Left ventricle myocardium inferior (tissue), 1 donor: ENCODE measurements at regions not wholly inside any gene's neighbourhood (a gene's known extent, or its start where the extent isn't known, plus 50 kb on each side); places are given as distances from the start of the nearest gene placed in this dataset.

Experiments used
- DNase-seq: peaks from one replicate; pipeline ENCODE4 v3.0.0-alpha.2; 2020
- H3K27ac ChIP-seq: fragments of 200-600 bp; replicated peaks from 2 replicates; pipeline ENCODE4 v1.8.0; 2021
- H3K27me3 ChIP-seq: fragments of 200-600 bp; 2 replicates; pipeline ENCODE4 v1.8.0; 2021; ENCODE audit warnings: low read depth
- H3K36me3 ChIP-seq: fragments of 200-600 bp; 2 replicates; pipeline ENCODE4 v1.8.0; 2021
- H3K4me1 ChIP-seq: fragments of 200-600 bp; 2 replicates; pipeline ENCODE4 v1.8.0; 2021
- H3K4me3 ChIP-seq: fragments of 200-600 bp; 2 replicates; pipeline ENCODE4 v1.8.0; 2021; ENCODE audit warnings: mild to moderate bottlenecking, moderate library complexity
- H3K9me3 ChIP-seq: fragments of 200-600 bp; replicated peaks from 2 replicates; pipeline ENCODE4 v1.8.0; 2021
- CTCF ChIP-seq: fragments of 200-600 bp; IDR thresholded peaks from 2 replicates; pipeline ENCODE4 v1.8.0; 2021; ENCODE audit warnings: antibody characterized with exemption, mild to moderate bottlenecking, borderline replicate concordance
- intact Hi-C: fragments of 100-400 bp; cut with micrococcal nuclease; formaldehyde crosslinking; loops from one replicate; pipeline ENCODE4 v1.11.0; 2022
- donor health status: DM: no; HTN: yes; CAD: no; lungs with severe emphysema.

- H3K36me3 ChIP-seq: no peaks in the 10 kb centered on the region
- intact Hi-C loops: loop anchor here (10.0 kb wide), 1 partner anchor 268 kb away; no protein-coding TSS in a partner anchor
- peaks cover 15% of the 10 kb centered on the region for H3K9me3 ChIP-seq
- TF ChIP-seq CTCF: no peak
- H3K27me3 ChIP-seq: peaks cover 5% of the 10 kb centered on the region
- no peaks in the 10 kb centered on the region for H3K4me1 ChIP-seq
- no peak for DNase-seq
- no peak overlapping the region for H3K27ac ChIP-seq
- H3K4me3 ChIP-seq: no peak overlapping the region
Measured at GRCh38 chr10:124262971-124263370, 155.8 kb downstream of the OAT start.

- Histone ChIP-seq H3K27ac (no peak overlapping the region), H3K36me3 (no peaks in the 10 kb centered on the region), H3K4me3 (no peak overlapping the region), H3K9me3 (peaks cover 15% of the 10 kb centered on the region), H3K4me1 (no peaks in the 10 kb centered on the region), H3K27me3 (peaks cover 5% of the 10 kb centered on the region)
- no peak for DNase-seq
- intact Hi-C loops: loop anchor here (10.0 kb wide), 1 partner anchor 268 kb away; no protein-coding TSS in a partner anchor
- TF ChIP-seq CTCF: peak; percentile 48
Measured at GRCh38 chr10:124262234-124262865, 156.4 kb downstream of the OAT start.

- peaks cover 5% of the 10 kb centered on the region for H3K27me3 ChIP-seq
- H3K9me3 ChIP-seq: peaks cover 15% of the 10 kb centered on the region
- DNase-seq: no peak
- intact Hi-C loops: no loop called here
- H3K4me3 ChIP-seq: no peak overlapping the region
- no peaks in the 10 kb centered on the region for H3K4me1 ChIP-seq
- H3K36me3 ChIP-seq: no peaks in the 10 kb centered on the region
- H3K27ac ChIP-seq: no peak overlapping the region
- no peak for TF ChIP-seq CTCF
Measured at GRCh38 chr10:124259139-124259825, 159.4 kb downstream of the OAT start.

- intact Hi-C loops: no loop called here
- peaks cover 15% of the 10 kb centered on the region for H3K9me3 ChIP-seq
- H3K27ac ChIP-seq: no peak overlapping the region
- no peaks in the 10 kb centered on the region for H3K36me3 ChIP-seq
- DNase-seq: no peak
- no peak for TF ChIP-seq CTCF
- H3K4me3 ChIP-seq: no peak overlapping the region
- H3K27me3 ChIP-seq: peaks cover 14% of the 10 kb centered on the region
- H3K4me1 ChIP-seq: no peaks in the 10 kb centered on the region
Measured at GRCh38 chr10:124257781-124258180, 160.9 kb downstream of the OAT start.

- no peak for DNase-seq
- TF ChIP-seq CTCF: no peak
Measured at GRCh38 chr10:124256151-124256550, 162.6 kb downstream of the OAT start.

More at GRCh38 chr10:124256151-124256550, 162.6 kb downstream of the OAT start:
- no peak overlapping the region for H3K4me3 ChIP-seq
- H3K27ac ChIP-seq: no peak overlapping the region
- H3K36me3 ChIP-seq: no peaks in the 10 kb centered on the region
- peaks cover 15% of the 10 kb centered on the region for H3K9me3 ChIP-seq
- peaks cover under 1% of the 10 kb centered on the region for H3K4me1 ChIP-seq
- intact Hi-C loops: no loop called here
- peaks cover 20% of the 10 kb centered on the region for H3K27me3 ChIP-seq
